ENCODE measurements at regions not wholly inside any gene's neighbourhood (a gene's known extent, or its start where the extent isn't known, plus 50 kb on each side); places are given as distances from the start of the nearest gene placed in this dataset.

DNA sequence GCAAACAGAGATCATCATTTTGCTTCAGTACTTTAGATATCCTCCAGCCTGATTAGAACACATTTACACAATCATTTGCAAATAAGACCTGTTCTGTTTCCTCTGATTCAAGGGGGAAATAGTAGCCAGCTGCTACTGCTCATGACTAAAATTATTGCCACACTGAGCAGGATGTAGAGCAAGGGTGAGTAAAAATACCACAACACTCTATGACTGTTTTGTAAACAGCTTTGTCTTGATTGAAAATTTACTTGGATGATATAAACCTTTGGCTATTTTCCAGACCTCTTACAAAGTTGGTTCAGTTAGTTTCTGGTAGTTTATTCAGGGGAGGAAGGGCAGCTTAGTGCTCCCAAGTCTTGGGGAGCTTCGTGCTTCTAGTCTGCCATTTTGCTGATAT is 286.4 kb upstream of the CNTNAP5 start:
- no peaks in the 10 kb centered on the region for H3K27me3 ChIP-seq
- H3K4me1 ChIP-seq = no peaks in the 10 kb centered on the region
- DNase-seq (ENCODE audit: low spot score in 2 of 2) = no peak
- H3K36me3 ChIP-seq = no peaks in the 10 kb centered on the region
- 29 to 53% methylated on average over 1 of the region's 1 CpG for WGBS, 2 donors
- H3K4me3 ChIP-seq = no peak overlapping the region
- TF ChIP-seq, protein P1, sequence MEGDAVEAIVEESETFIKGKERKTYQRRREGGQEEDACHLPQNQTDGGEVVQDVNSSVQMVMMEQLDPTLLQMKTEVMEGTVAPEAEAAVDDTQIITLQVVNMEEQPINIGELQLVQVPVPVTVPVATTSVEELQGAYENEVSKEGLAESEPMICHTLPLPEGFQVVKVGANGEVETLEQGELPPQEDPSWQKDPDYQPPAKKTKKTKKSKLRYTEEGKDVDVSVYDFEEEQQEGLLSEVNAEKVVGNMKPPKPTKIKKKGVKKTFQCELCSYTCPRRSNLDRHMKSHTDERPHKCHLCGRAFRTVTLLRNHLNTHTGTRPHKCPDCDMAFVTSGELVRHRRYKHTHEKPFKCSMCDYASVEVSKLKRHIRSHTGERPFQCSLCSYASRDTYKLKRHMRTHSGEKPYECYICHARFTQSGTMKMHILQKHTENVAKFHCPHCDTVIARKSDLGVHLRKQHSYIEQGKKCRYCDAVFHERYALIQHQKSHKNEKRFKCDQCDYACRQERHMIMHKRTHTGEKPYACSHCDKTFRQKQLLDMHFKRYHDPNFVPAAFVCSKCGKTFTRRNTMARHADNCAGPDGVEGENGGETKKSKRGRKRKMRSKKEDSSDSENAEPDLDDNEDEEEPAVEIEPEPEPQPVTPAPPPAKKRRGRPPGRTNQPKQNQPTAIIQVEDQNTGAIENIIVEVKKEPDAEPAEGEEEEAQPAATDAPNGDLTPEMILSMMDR (IDR thresholded peaks at IDR 0.05) = no peak
- TF ChIP-seq POLR2A (IDR thresholded peaks at IDR 0.05) = no peak
- no peak for TF ChIP-seq EP300 (IDR thresholded peaks at IDR 0.05)
- no peaks in the 10 kb centered on the region for H3K9me3 ChIP-seq
- H3K27ac ChIP-seq = no peak overlapping the region

DNA sequence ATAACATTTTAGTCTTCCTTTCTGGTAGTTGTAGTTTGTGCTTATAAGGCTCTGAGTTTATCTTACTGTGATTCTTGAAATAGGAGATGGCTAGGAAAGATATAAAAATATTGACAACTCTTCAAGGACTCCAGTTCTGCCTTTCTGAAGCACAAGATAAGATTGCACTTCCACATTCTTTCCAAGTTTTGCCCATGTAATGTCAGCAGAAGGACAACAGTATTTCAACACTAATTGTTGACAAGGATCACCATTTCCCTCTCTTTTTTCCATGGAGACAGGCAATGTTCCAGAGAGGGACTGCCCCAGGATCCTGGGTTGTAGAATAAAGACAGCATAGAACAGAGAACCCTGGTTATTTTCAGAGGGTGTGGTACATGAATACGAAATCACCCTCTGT is 279.1 kb upstream of the CNTNAP5 start:
- WGBS, 2 donors = 68 to 69% methylated on average over 1 of the region's 1 CpG
- Histone ChIP-seq H3K27ac (no peak overlapping the region), H3K4me1 (no peaks in the 10 kb centered on the region), H3K27me3 (no peaks in the 10 kb centered on the region), H3K4me3 (no peak overlapping the region), H3K36me3 (no peaks in the 10 kb centered on the region), H3K9me3 (no peaks in the 10 kb centered on the region)
- no peak for DNase-seq (ENCODE audit: low spot score in 2 of 2)
- TF ChIP-seq EP300 (IDR thresholded peaks at IDR 0.05) (no peak), POLR2A (IDR thresholded peaks at IDR 0.05) (no peak)
- TF ChIP-seq, protein P1 (IDR thresholded peaks at IDR 0.05) = no peak

DNA sequence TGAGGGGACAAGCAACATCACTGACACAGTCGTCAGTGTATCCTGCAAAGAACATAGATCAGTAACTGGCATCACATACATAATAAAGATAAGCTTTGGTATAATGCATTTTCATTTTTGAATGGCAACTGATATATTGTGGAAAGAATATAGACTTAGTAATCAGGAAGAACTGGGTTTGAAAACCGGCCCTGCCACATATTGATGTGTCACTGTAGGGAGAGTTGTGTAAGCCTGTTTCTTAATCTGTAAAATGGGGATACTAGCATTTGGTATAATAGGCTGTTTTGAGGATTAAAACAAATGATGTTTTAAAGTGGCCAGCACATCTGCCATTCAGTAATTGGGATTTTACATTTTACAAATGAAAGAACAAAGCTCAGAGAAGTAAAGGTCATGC is 277.8 kb upstream of the CNTNAP5 start:
- Histone ChIP-seq H3K27me3 (no peaks in the 10 kb centered on the region), H3K4me3 (no peak overlapping the region), H3K4me1 (no peaks in the 10 kb centered on the region), H3K9me3 (no peaks in the 10 kb centered on the region), H3K36me3 (no peaks in the 10 kb centered on the region), H3K27ac (no peak overlapping the region)
- DNase-seq (ENCODE audit: low spot score in 2 of 2) = no peak
- TF ChIP-seq, protein P1 (IDR thresholded peaks at IDR 0.05) = no peak
- TF ChIP-seq POLR2A (IDR thresholded peaks at IDR 0.05) (no peak), EP300 (IDR thresholded peaks at IDR 0.05) (no peak)
- WGBS, 2 donors = 80 to 90% methylated on average over 2 of the region's 2 CpGs

- H3K36me3 ChIP-seq = no peaks in the 10 kb centered on the region
- TF ChIP-seq EP300 (IDR thresholded peaks at IDR 0.05) (no peak), POLR2A (IDR thresholded peaks at IDR 0.05) (no peak)
- TF ChIP-seq, protein P1 (IDR thresholded peaks at IDR 0.05) = no peak
- no peak for DNase-seq (ENCODE audit: low spot score in 2 of 2)
- no peak overlapping the region for H3K4me3 ChIP-seq
- WGBS, 2 donors = 93% methylated on average over 6 of the region's 6 CpGs
- H3K4me1 ChIP-seq = no peaks in the 10 kb centered on the region
- no peaks in the 10 kb centered on the region for H3K27me3 ChIP-seq
- peaks cover 0 to 28% (median 2%) of the 10 kb centered on the region in 4 donors for H3K9me3 ChIP-seq
- no peak overlapping the region for H3K27ac ChIP-seq
Observed at GRCh38 chr2:123762221-123762620, 262.9 kb upstream of the CNTNAP5 start.

DNA sequence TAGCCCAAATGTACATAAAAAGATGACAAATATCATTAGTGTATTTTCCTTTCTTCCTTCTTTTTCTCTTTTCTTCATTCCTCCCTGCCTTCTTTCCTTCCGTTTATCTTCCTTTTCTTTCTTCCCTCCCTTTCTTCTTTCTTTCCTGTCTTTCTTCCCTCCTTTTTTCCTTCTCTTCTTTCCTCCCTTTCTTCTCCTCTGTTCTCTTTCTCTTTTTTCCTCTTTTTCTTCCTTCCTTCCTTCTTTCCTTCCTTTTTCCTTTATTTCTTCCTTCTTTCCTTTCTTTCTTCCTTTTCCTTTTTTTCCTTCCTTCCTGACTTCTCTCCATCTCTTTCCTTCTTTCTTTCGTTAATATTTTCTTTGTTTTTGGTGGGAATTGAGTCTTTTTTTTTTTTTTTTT is 256.9 kb upstream of the CNTNAP5 start:
- Histone ChIP-seq H3K36me3 (no peaks in the 10 kb centered on the region), H3K27me3 (no peaks in the 10 kb centered on the region), H3K27ac (no peak overlapping the region), H3K4me3 (no peak overlapping the region), H3K4me1 (no peaks in the 10 kb centered on the region), H3K9me3 (peaks cover 0 to 1% (median 0%) of the 10 kb centered on the region in 4 donors)
- no peak for DNase-seq (ENCODE audit: low spot score in 2 of 2)
- no peak for TF ChIP-seq EP300 (IDR thresholded peaks at IDR 0.05)
- TF ChIP-seq, protein P1 (IDR thresholded peaks at IDR 0.05) = no peak
- no peak for TF ChIP-seq POLR2A (IDR thresholded peaks at IDR 0.05)
- WGBS, 2 donors = 84 to 92% methylated on average over 2 of the region's 2 CpGs

Measured in tibial nerve (tissue), 4 donors.